Gastrocnemius medialis (tissue), 4 donors: ENCODE measurements at regions not wholly inside any gene's neighbourhood (a gene's known extent, or its start where the extent isn't known, plus 50 kb on each side); places are given as distances from the start of the nearest gene placed in this dataset.

Source experiments
- CTCF ChIP-seq, 5 experiments: fragments of 450-650 bp in 3 of 5; fragments of 200-600 bp in 2 of 5; sonication (generic) in 2 of 5; IDR thresholded peaks in 4 of 5; conservative IDR thresholded peaks in 1 of 5; 1 replicate in 4 of 5; 2 replicates in 1 of 5; pipeline ENCODE4 v1.5.1; 2016 to 2019; ENCODE audit warnings: antibody characterized with exemption in 5 of 5, mild to moderate bottlenecking in 3 of 5, moderate library complexity in 3 of 5
- POLR2A ChIP-seq, 2 donors: fragments of 450-650 bp; IDR thresholded peaks; one replicate each; pipeline ENCODE4 v1.6.1; 2017; ENCODE audit warnings: antibody characterized with exemption in 2 of 2, mild to moderate bottlenecking in 2 of 2, moderate library complexity in 2 of 2

GRCh38 chr21:28230559-28230958, 762.1 kb downstream of the LTN1 start:
- TF ChIP-seq CTCF (IDR thresholded peaks at IDR 0.05 in 4 of 5, conservative IDR thresholded peaks at IDR 0.05 in 1 of 5) (no peak), POLR2A (IDR thresholded peaks at IDR 0.05) (no peak)
